GM21737 (cell line): ENCODE measurements at regions not wholly inside any gene's neighbourhood (a gene's known extent, or its start where the extent isn't known, plus 50 kb on each side); places are given as distances from the start of the nearest gene placed in this dataset.

ENCODE experiments used
- ATAC-seq: cut with Tn5 transposase; IDR thresholded peaks from one replicate; pipeline ENCODE4 v1.9.1; 2021; ENCODE audit warnings: mild to moderate bottlenecking, moderate library complexity; ENCODE audit not compliant: unreplicated experiment

DNA sequence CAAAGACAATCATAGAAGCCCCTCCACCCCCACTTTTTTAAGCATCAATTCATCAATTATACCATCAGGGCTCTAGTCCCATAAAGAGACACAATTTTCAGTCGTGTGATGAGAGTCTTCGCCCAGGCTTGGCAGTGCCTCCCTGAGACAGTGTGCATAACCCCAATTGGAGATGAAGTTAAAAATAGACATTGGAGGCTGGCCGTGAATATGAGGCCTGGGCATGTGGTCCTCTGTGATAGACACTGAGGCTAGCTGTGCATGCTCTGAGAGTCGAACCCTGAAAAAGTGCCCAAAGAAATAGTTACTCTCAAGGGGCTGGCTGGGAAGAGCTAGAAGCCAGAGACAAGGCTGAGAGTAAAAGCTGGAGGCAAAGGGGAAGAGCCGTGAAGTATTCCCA is 248.6 kb upstream of the NR4A3 start:
- no peak for ATAC-seq

DNA sequence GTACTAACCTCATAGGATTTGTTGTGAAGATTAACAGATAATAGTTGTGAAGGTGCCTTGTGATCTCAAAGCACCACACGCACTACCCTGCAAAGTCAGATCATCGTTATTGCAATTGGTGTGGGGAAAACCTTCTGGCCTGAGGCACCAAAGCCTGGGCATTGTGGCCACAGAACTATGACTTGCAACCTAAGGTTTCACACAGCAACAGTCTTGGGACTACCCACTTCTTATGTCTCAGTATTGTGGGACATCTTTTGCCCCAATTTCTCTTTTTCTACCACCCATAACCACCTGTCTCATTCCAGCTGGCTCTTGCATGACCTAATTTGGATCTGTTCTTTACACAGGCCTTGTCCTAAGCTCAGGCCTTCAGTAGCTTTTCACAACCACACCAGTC is 247.8 kb upstream of the NR4A3 start:
- ATAC-seq: no peak

DNA sequence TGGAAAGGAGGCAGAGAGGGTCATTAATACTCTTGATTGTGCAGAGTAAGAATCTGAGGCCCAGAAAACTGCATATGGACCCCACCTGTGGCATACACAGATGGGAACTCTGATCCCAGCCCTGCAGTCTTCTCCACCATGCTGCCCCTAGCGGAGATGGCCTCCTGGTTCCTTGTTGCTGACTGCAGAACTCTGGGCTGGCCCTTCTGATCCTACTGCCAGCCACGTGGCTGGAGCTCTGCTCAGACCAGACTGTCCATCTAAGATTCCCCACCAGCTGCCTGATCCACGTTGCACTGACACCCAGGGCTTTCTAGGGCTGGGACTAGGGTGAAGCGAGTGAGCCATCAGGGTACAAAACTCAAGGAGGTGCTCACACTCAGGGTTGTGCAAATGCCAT is 245.7 kb upstream of the NR4A3 start:
- no peak for ATAC-seq

DNA sequence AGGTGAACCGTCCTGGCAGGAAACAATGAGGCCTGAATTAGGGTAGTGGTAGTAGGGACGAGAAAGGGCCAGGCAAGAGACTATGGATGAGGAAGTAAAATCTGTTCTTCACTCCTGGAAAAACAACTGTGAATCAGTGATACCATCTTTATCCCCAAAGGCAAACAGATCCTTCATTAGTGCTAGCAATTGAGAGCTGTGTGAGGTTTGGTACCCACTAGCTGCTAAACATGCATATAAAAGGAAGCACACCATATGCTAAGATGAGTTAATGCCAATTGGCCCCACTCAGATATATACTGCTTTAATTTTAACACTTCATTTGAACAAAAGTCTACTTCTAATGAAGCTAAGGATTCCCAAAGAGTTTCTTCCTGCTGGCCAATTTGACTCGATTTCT is 244.8 kb upstream of the NR4A3 start:
- ATAC-seq: no peak

DNA sequence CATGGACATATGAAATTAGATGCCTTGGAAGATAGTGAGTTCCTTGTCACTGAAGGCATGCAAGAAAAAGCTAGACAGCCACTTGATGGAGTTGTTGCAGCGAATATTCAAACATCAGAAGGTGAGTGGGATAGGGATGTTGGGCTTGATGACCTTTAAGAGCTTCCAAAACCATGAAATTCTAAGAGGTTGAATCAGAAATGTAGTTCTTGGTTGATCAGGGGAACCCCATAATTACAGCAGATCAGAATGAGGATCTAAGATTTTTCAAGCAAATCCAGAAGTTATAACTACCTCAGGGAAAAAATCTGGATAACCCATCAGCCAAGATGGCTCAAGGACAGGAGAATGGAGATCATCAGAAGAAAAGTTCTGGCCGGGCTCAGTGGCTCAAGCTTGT is 244.3 kb upstream of the NR4A3 start:
- no peak for ATAC-seq

DNA sequence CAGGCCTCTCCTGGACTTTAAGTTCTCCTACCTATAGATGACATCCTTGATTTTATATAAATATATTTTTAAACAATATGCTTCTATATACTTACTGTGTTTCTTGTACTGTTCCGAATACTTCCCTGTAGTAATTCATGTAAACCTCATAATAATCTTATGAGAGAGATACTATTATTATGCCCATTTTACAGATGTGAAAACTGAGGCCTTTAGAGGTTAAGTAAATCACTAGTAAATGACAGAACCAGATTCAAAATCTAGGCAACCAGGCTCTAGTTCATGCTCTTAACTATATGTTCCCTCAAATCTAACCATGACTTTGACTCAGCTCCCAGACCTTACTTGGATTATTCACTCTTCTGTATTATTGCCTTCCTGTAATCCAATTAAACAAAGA is 243.0 kb upstream of the NR4A3 start:
- ATAC-seq: no peak

DNA sequence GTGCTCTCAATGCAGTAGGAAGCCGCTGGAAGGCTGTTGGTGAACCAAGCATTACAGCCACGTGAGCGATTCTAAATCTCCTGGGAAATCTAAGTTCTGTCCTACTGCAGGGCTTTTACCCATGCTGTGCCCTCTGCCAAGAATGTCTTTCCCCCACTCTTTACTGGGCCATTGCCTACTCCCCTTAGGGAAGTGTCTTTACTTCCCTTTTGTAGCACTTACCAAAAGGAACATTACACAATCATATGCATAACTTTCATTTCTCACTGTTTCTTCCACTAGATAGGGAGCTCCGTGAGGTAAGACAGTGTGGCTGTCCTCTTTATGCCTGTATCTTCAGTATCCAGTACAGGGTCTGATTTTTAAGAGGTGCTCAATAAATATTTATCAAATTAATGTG is 241.7 kb upstream of the NR4A3 start:
- ATAC-seq: no peak

DNA sequence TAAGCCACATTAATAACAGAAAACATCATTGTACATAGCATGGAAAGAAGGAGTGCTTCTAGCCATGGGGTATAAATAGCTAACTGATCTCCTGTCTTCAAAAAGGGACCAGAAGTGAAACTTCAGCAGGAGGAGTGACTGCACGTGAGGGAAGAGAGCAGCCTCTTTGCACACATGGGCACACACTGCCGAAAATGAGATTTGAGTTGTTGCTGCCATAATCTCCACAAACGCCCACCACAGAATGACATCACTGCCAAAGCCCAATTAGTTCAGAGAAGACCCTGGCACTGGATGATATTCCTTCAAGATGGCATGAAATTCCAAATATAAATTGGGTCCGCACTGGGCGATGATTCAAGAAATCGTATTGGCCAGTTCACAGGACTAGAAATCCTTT is 238.9 kb upstream of the NR4A3 start:
- no peak for ATAC-seq

DNA sequence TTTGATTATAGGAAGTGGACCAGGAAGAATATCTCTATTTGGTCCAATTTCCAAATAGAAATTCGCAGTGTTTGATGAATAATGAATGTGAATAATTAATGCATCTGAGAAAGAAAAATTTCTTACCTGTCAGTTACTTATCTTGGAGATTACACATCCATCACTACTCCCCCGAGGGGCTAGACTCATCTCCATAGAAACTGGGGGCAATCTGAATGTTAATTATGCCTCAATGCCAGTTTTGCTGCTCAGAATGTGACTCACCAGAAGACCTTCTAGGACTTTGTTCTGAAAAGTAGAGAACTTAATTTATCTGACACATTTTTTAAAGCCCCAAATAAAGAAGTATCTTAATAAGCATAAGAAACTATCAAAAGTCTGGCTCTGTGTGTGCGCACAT is 233.4 kb upstream of the NR4A3 start:
- ATAC-seq: no peak

DNA sequence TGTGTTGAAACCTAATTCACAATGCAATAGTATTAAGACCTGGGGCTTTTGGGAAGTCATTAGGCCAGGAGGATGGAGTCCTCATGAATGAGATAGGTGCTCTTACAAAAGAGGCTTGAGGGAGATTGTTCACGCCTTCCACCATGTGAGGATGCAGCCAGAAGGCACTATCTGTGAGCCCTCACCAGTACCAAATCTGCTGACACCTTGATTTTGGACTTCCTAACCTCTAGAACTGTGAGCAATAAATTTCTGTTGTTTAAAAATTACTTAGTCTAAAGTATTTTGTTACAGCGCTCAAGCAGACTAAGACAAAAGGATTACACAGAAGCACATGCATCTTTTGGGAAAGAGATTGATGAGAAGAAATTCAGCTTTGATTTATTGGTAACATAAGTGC is 232.9 kb upstream of the NR4A3 start:
- ATAC-seq: no peak

DNA sequence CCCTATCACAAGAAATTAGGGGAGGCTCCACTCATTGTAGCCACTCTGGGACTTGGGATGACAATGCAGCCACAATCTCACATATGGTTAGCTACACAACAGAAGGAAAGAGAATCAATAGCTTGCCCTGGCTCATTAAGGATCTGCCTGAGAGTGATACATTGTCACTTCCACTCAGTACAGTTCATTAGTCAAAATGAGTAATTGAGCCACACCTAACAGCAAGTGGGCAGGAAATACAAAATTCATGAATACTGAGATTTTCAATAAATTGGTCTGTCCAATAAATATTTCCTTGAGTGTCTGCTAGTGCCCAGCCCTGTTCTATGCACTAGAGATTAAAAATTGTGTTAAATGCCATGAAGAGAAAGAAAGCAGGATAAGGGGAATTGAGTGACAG is 231.3 kb upstream of the NR4A3 start:
- ATAC-seq: no peak

DNA sequence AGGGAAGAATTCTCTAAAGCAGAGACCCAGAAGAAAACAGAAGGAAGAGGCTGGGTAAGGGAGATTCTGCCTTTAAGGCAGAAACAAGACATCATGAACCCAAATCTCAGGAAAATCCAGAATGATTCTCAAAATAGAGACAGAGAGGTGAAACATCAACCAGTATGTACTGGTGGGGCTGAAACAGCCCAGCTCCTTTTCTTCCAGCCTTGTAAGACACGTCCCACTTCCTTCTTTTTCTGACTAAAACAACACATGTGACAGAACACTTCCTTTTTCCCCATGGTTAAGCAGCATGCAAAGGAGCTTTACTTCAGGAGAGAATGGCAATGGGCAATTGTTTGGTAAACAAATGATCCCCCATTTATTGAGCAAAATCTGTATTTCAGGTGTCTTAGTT is 230.8 kb upstream of the NR4A3 start:
- ATAC-seq: no peak

DNA sequence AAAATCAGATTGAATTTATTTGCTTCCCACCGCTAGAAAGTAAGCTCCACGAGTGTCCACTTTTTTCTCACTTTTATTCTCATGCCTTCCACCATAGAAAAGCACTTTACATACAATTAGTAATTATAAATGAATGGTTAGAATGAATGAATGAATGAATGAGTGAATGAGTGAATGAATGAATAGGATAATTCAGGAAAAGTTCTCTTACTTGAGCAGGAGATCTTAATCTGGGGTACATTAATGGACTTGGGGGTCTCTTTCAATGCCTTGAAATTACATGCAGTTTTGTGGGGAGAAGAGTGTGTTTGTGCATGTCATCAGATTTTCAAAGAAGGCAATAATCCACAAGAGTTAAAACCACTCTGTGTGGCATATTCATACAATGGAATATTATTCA is 229.9 kb upstream of the NR4A3 start:
- no peak for ATAC-seq

DNA sequence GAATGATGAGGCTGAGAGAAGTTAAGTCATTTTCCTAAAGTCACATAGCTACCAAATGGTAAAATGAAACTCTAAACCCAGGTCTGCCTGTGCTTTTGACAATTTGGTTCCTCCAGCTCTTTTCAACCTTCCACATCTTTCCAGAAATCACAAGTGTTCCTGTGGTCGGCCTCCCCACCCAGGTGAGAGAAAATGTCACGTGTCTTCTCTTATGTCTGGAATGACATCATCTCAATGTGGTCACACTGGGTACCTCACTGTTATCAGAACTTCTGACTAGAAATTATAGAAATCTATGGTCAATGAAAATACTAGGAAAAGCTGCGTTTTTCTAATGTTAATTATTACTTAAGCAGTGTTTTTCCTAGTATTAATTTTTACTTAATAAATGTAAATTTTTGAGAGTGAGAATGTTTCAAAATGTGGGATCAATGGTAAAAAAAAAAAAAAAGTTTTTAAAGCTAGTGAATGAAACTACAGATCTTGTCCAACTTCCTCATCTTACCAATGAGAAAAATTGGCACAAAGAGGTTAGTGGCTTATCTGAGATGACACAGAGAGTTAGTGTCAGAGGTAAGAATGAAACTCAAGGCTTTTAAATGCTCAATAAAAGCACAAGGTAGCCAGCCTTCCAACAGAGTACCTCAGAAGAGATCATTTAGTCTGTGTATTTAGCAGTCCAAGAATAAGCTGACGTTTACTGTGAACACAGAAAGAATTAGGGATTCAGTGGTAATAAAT is 228.7 kb upstream of the NR4A3 start:
- ATAC-seq: peak; percentile 41

DNA sequence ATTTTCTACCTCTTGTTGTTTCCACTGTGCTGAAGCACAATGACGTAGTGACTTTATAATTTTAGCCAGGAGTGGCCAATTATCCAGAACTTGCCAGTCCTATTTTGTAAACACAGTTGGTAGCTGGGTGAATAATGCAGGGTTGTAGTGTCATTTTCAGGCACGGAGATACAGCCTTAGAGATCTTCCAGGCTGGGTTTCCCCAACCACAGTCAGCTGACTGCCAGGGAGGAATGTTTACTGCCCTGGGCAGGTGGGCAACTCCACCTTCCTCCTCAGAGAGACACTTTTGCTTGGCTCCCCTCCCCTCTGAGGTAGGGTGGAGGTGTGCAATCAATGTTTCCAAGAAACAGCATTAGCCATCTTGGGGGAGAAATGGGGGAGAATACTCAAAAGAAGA is 228.1 kb upstream of the NR4A3 start:
- ATAC-seq: no peak

DNA sequence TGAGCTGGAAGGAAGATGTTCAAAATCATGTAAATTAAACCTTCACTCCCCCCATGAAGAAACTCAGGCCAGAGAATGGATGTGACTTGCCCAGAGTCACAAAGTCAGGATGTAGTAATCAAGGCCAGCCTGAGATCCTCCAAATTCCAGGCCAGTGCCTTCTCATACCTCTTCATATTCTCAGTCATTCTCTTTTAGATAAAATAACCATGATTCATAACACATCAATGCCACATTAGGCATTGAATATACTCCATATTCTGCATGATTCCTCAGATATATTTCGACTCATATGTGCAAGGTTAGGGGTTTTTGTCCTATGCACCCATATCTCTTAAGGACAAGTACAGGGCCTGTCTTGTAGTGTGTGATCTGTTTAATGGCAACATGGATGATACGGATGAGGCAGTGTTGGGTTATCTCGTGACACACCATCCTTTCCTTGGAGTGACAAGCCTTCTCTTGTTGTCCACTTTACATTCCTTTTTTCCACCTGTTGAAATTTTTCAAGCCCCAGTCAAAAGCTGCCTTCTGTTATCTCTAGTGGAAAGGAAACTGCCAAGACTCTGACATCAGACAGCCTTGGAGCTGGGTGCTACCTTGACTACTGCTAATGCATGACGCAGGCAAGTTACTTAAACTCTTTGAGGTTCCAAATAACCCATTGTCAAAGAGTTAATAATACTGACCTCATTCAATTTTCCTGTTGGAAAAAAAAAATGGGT is 227.5 kb upstream of the NR4A3 start:
- ATAC-seq: no peak

DNA sequence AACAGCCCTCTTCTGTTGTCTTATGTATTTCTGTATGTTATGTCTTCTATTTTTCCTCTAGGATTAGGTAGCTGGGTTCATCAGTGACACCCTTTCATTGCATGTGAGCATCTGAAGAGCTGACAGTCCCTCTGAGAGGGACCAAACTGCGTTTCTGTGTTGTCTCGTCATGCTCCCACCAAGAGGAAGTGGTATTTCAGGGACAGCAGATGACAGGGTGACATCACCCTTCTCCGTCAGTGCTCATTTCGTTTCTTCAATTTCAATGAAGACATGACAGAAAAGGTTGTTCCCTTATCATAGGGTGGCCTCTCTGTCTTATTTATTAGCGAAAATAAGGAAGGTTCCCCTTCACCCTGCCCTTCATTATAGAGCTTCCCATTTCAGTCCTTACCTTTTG is 225.9 kb upstream of the NR4A3 start:
- peak; percentile 66 for ATAC-seq

DNA sequence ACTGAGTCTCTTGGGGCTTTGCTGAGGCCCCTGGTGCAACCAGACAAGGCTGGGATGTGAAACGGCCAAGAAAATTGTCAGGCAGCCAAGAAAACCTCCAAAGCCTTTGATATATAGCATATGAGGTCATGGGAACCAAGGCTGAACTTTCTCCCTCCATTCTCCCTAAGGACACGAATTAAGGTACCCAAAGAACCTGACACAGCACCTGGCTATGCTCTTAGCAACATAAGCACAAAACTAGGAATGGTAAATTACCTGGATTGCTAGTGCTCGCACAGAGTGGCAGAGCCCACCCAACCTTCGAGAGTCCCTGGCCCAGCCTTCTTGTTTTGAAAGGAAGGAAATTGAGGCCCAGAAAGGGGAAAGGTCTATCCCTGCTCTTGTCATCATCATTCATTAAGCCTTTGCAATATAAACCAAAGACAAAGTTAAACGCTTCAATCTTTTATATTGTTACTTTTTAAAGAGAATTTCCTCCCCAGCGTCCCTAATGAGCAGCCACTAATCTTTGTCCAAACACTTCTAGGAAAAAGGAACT is 220.0 kb upstream of the NR4A3 start:
- ATAC-seq: no peak

DNA sequence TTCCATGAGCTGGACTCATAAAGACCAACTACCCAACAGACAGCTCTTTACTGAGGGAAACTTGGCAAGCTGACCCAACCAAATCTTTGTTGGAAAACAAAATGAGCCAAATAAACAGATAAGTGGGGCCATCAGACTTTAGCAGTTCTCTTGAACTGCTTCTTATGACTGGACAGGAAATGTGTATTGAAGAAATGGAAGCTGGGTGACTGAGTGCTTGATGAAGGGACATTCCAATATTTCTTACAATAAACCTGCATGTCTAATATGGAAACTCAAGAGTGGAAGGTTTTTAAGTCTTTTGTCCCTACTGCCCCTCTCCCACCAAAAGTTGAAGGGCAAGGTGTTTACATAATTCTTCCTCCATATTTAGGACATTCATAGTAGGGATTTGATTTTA is 218.8 kb upstream of the NR4A3 start:
- ATAC-seq: no peak

DNA sequence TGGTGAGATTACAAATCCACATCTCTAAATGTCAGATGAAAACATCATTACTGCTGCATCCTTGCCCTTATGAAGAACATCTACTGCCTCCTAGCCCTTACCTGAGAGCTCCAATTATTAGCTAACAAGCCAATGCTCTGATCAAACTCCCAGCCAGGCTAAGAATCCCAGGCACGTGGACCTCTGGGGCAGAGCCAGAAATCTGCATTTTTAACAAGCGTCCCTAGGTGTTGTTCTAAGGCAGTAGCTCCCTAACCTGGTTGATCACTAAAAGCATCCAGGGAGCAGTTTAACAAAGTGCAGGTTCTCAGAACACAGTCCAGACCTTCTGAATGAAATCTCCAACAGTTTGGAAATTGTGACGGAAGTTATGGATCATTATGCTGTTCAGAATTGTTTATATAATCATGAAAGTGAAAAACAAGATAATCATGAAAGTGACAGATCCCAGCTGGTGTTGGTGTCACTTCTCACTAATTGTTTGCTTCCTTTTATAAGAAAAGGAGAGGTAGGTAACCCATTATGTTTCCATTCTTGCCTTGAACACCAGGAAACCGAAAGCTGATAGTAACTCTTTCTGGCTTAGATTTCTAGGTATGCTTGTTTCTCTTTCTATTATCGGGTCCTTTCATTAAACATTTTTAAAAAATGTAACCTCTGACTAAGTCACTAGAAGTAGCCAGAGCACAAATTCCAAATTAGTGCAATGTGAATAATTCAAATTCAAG is 216.5 kb upstream of the NR4A3 start:
- ATAC-seq: no peak

DNA sequence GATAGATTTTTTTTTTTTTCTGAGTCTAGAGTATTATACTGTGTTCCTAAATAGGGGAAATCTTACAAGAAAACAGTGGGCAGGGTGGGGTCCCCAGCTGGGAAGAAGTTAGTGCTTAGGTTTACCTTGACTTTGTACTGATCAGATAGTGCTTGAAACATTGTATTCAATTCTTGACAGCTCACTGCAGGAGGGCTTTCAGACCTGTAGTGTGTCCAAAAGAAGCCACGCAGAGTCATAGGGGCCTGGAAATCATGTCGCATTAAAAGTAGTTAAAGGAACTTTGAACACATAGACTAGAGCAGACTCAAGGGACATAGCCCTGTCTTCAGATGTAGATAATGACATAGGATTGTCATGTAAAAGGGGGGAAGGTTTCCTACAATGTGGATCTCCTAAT is 215.4 kb upstream of the NR4A3 start:
- no peak for ATAC-seq

DNA sequence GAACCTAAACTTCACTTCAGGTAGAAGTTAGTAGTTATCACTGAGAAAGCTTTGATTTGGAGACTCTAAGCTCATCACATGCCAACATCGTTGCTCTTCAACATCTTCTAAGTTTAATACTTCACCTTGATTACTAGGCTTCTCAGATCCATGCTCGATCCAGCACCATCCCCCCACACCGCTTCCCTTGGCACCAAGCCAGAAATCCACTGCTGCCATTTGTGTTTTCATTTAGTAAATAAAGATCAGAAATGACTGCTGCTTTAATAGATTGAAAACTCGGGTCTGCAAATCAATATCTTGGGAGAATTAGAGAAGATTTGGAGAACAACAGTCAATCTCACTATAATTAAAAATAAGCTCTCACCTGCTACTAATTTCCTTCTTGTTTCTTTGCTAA is 214.7 kb upstream of the NR4A3 start:
- no peak for ATAC-seq
